ENCODE measurements at regions not wholly inside any gene's neighbourhood (a gene's known extent, or its start where the extent isn't known, plus 50 kb on each side); places are given as distances from the start of the nearest gene placed in this dataset.
"Not testable (repeated sequence)": the region's sequence is repeated elsewhere in the genome, so short reads cannot be mapped to it uniquely, and the experiment has no call there.

GRCh38 chr2:83172841-83173240 lies 1286.2 kb downstream of the SUCLG1 start:
- no peak for DNase-seq (ENCODE audit: low read depth, low spot score)

GRCh38 chr2:83168377-83168776 lies 1290.7 kb downstream of the SUCLG1 start:
- DNase-seq (ENCODE audit: low read depth, low spot score): no peak

GRCh38 chr2:83162421-83162820 lies 1296.7 kb downstream of the SUCLG1 start:
- DNase-seq (ENCODE audit: low read depth, low spot score): no peak

- no peak for DNase-seq (ENCODE audit: low read depth, low spot score)
Measured at GRCh38 chr2:83160571-83160970, 1298.5 kb downstream of the SUCLG1 start.

- no peak for DNase-seq (ENCODE audit: low read depth, low spot score)
Measured at GRCh38 chr2:83155826-83156225, 1303.3 kb downstream of the SUCLG1 start.

DNA sequence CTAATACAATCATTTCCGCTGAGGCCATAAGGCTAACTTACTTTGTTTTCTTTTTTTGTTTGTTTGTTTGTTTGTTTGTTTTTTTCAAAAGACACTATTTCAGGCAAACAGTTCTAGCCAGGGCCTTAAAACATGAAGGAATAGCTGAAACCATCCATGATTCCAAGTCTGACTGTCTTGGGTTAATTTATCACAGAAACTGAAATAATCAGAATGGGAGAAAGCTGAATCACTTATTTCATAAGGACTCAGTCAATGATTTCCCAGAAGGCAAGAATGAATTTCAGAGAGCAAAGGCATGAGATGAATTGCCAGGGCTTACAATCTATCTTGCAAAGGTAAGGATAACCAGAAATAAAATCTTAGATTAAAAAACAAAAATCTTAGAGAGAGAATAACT lies 1315.1 kb downstream of the SUCLG1 start:
- no peak for DNase-seq (ENCODE audit: low read depth, low spot score)

GRCh38 chr2:83142934-83143333 lies 1316.1 kb downstream of the SUCLG1 start:
- no peak for DNase-seq (ENCODE audit: low read depth, low spot score)

DNA sequence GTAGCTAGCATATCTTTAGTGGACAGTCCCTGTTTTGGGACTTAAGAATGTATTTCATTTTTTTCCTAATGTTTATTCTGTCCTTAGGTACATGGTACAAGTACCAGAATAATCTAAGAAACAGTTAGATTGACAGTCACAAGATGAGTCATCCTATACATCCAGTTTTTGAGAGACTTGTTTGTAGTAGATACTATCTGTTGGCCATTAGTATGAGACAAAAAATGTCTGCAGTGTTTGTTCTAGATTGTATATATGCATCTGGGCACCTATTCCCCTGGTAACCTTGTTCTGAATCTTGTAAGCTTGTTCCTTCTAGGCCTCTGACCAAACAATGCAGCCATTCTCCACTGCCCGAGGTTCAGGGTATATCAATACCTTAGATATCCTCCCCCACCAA lies 1343.5 kb downstream of the SUCLG1 start:
- no peak for DNase-seq (ENCODE audit: low read depth, low spot score)

DNA sequence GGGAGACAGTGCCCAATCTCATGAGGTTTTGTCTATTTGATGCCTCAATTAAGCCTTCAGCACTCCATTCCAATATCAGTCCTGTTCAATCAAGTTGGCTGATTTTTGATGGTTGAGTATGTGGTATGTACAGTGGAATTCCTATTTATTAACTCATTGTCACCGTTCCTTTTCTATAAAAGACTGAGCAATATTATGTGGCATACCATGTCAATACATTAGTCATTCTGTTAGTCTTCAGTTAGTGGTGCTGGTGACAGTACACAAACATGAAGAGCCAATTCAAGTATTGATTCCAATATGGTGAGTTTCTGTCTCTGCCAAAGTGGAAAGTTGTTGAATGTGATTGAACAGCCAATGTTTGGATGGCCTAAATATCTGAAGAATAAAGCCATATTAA lies 1343.9 kb downstream of the SUCLG1 start:
- DNase-seq (ENCODE audit: low read depth, low spot score): no peak

GRCh38 chr2:83113953-83114352 lies 1345.1 kb downstream of the SUCLG1 start:
- no peak for DNase-seq (ENCODE audit: low read depth, low spot score)

DNA sequence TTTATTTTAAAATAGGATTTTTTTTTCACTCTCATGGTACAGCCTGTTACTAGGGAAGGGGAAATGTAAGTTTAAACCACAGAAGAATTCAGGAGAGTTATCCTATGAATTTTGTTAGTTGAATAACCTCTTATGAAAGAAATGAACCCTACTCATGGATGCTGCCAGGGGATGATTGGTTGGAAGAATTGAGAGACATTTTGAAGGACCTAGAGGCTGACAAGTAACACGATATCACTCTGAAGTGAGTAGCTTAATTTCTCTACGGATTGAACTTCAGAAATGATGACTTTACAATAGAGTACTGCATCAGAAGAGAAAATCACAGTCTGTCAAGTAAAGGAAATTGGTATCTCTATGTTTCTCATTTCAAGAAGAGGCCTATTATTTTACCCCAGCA lies 1346.2 kb downstream of the SUCLG1 start:
- no peak for DNase-seq (ENCODE audit: low read depth, low spot score)

DNA sequence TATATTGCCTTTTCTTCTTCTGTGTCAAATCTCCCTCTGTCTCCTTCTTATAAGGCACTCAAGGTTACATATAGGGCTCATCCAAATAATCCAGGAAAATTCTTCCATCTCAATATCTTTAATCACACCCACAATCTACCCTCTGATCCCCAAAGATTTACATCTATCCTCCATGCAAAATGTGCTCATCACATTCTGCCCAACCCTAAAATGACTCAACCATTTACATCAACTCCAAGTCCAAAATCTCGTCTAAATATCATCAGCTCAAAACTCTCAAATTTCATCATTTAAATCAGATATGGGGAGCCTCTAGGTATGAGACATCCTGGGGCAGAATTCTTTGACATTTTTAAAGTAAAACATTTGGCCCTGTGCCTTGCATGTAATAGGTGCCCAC lies 1349.8 kb downstream of the SUCLG1 start:
- no peak for DNase-seq (ENCODE audit: low read depth, low spot score)

GRCh38 chr2:83106853-83107252 lies 1352.2 kb downstream of the SUCLG1 start:
- DNase-seq (ENCODE audit: low read depth, low spot score): no peak

- DNase-seq (ENCODE audit: low read depth, low spot score): no peak
Measured at GRCh38 chr2:83104202-83104601, 1354.9 kb downstream of the SUCLG1 start.

GRCh38 chr2:83103613-83104012 lies 1355.5 kb downstream of the SUCLG1 start:
- no peak for DNase-seq (ENCODE audit: low read depth, low spot score)

DNA sequence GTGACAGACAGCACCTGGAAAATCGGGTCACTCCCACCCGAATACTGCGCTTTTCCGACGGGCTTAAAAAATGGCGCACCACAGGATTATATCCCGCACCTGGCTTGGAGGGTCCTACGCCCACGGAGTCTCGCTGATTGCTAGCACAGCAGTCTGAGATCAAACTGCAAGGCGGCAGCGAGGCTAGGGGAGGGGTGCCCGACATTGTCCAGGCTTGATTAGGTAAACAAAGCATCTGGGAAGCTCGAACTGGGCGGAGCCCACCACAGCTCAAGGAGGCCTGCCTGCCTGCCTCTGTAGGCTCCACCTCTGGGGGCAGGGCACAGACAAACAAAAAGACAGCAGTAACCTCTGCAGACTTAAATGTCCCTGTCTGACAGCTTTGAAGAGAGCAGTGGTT lies 1370.0 kb downstream of the SUCLG1 start:
- not testable (repeated sequence) for DNase-seq (ENCODE audit: low read depth, low spot score)

- DNase-seq (ENCODE audit: low read depth, low spot score): no peak
Measured at GRCh38 chr2:83085869-83086268, 1373.2 kb downstream of the SUCLG1 start.

DNA sequence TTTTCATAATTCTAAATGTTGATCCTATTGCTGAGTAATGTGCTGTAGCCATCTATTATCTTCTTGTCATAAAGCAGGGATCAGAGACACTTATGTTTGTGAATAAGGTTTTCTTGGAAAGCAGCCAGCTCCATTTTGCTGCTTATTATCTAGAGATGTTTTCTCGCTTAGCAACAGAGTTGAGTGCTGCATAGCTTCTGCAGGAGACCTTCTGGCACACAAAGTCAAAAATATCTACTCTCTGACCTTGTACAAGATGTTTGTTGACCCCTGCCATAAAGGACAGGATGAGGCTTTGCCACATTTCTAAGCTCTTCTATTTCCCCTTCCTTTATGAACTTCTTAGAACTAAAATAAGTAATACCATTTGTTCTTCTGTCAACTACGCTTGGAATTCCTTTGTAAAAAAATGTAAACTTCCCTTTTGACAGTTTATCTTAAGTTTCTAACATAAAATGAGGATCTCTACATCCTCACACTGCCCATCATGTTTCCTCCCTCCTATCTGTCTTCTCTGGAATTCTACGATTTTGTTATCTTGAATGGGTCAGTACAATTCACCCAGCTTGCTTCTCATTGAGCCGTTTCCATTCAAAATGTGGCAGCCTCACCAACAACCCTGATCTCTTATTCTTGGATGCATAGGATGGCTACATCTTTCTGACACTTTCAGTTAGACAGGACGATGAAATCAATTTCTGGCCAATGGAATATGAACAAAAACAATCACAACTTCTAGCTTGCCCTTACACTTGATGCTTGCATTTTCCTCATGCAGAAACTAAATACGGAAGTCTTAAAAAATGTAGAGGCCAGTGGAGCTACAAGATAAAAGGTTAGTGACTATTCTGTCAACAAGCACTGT lies 1377.0 kb downstream of the SUCLG1 start:
- no peak for DNase-seq (ENCODE audit: low read depth, low spot score)

DNA sequence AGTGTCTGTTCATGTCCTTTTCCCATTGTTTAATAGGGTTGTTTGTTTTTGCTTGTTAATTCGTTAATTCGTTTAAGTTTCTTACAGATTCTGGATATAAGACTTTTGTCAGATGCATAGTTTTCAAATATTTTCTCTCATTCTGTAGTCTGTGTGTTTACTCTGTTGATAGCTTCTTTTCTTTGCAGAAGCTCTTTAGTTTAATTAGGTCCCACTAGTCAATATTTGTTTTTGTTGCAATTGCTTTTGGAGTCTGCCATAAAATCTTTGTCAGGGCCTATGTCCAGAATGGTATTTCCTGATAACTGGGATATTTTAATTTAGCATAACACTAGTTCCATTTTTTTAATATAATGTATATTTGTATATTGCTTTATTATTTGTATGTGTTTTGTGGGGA lies 1380.1 kb downstream of the SUCLG1 start:
- DNase-seq (ENCODE audit: low read depth, low spot score): no peak

DNA sequence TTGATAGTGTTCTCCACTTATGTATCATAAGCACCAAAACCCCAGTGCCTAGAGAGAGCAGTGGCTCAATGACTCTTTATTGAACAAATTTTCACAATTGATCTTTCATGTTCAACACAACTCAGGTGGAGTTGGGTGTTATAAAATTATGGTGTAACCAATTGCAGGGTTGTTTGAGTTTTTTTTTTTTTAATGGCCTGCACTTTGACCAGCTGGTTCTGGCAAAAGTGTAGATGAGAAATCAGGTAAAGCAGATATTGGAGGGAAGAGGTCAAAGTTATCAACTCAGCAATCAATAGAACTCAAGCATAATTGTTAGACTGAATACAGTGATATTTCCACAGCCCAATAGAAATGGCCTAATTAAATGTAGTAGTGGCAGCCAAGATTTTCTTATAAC lies 1386.3 kb downstream of the SUCLG1 start:
- DNase-seq (ENCODE audit: low read depth, low spot score): no peak

DNA sequence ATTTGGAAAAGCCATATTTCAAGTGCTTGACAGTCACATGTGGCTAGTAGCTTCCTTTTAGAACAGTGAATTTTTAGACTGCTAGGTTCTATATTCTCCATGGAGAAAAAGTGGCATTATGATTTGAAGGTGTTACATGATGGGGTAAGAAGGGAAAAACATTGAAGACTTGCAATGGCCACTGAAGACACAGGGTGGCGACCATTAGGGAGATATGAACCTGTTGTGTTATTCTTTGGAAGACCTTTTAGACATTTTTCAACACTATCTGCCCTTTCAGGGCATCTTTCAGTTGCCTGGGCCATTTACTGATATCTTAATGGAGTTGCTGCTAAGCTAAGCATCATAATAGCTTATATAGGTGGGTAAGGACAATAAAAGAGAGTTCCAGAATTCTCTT lies 1387.2 kb downstream of the SUCLG1 start:
- DNase-seq (ENCODE audit: low read depth, low spot score): no peak

GRCh38 chr2:83071352-83071751 lies 1387.7 kb downstream of the SUCLG1 start:
- no peak for DNase-seq (ENCODE audit: low read depth, low spot score)

DNA sequence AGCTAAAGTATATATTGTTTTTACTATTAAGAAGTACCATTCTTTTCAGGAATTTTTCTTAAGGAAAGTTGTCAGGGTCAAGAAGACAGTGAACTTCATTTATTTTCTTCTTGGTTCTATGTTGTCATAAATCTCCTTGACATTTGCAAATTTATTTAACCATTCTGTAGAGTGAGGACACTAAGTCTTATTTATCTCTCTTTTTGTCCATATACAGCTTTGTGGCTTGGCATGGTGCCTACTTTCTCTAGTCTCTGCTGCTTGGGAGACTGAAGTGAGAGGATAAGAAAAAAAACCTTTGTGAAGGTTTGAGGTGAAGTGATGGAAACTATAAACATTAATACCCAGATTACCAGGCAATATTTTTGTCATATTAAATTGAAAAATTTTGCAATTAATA lies 1389.4 kb downstream of the SUCLG1 start:
- no peak for DNase-seq (ENCODE audit: low read depth, low spot score)

- DNase-seq (ENCODE audit: low read depth, low spot score): no peak
Measured at GRCh38 chr2:83068714-83069113, 1390.4 kb downstream of the SUCLG1 start.

All from activated CD4-positive, CD25-positive, alpha-beta regulatory T cell treated with anti-CD3 and anti-CD28 coated beads, Interleukin-2, amount 50 U/mL, for 16 hours (primary cell).